HepG2 (cell line): ENCODE measurements at regions not wholly inside any gene's neighbourhood (a gene's known extent, or its start where the extent isn't known, plus 50 kb on each side); places are given as distances from the start of the nearest gene placed in this dataset.

Source experiments
- MAZ ChIP-seq, 2 experiments: sonication (generic) in 1 of 2; formaldehyde crosslinking in 1 of 2; IDR thresholded peaks; 2 replicates each; pipeline versions ENCODE4 v1.5.0 to v1.6.1; 2012 to 2020; ENCODE audit warnings: low read depth in 2 of 2, mild to moderate bottlenecking in 2 of 2, borderline replicate concordance in 1 of 2, improper control_type of control experiment in 1 of 2, low read length in 1 of 2, missing genetic modification reagents in 1 of 2, moderate library complexity in 1 of 2
- MEF2D ChIP-seq: sonication (generic); formaldehyde crosslinking; IDR thresholded peaks from 2 replicates; pipeline ENCODE4 v1.5.1; 2020; ENCODE audit warnings: mild to moderate bottlenecking, missing genetic modification reagents
- MTA3 ChIP-seq: sonication (generic); formaldehyde crosslinking; IDR thresholded peaks from 2 replicates; pipeline ENCODE4 v1.4.0; 2020; ENCODE audit warnings: missing genetic modification reagents
- PHF5A ChIP-seq: IDR thresholded peaks from one replicate; pipeline ENCODE4 v1.6.1; 2018; ENCODE audit warnings: low read depth, missing genetic modification reagents; ENCODE audit not compliant: unreplicated experiment
- PHF8 ChIP-seq: sonication (generic); formaldehyde crosslinking; IDR thresholded peaks from 2 replicates; pipeline ENCODE4 v1.5.0; 2020; ENCODE audit warnings: missing genetic modification reagents
- RAD21 ChIP-seq: fragments of 450-650 bp; formaldehyde crosslinking; IDR thresholded peaks from 2 replicates; pipeline ENCODE4 v1.5.0; 2020; ENCODE audit warnings: mild to moderate bottlenecking
- ZMYM4 ChIP-seq: sonication (generic); formaldehyde crosslinking; IDR thresholded peaks from 2 replicates; pipeline ENCODE4 v1.8.1; 2023; ENCODE audit warnings: mild to moderate bottlenecking, missing genetic modification reagents
- ZNF225 ChIP-seq: sonication (generic); formaldehyde crosslinking; IDR thresholded peaks from 2 replicates; pipeline ENCODE4 v1.4.0; 2020; ENCODE audit warnings: mild to moderate bottlenecking, missing genetic modification reagents
- ZNF33A ChIP-seq: sonication (generic); formaldehyde crosslinking; IDR thresholded peaks from 2 replicates; pipeline ENCODE4 v1.5.1; 2020; ENCODE audit warnings: missing genetic modification reagents, mild to moderate bottlenecking, moderate library complexity, borderline replicate concordance
- ZNF441 ChIP-seq: sonication (generic); formaldehyde crosslinking; IDR thresholded peaks from 2 replicates; pipeline ENCODE4 v1.7.0; 2021; ENCODE audit warnings: missing genetic modification reagents, borderline replicate concordance
- ZNF451 ChIP-seq: sonication (generic); formaldehyde crosslinking; IDR thresholded peaks from 2 replicates; pipeline ENCODE4 v1.5.0; 2020; ENCODE audit warnings: mild to moderate bottlenecking, missing genetic modification reagents
- ZNF562 ChIP-seq: sonication (generic); formaldehyde crosslinking; IDR thresholded peaks from 2 replicates; pipeline ENCODE4 v1.8.0; 2022; ENCODE audit warnings: missing genetic modification reagents, borderline replicate concordance
- ZNF816 ChIP-seq: sonication (generic); formaldehyde crosslinking; IDR thresholded peaks from 2 replicates; pipeline ENCODE4 v1.8.0; 2022; ENCODE audit warnings: missing genetic modification reagents, mild to moderate bottlenecking, borderline replicate concordance
- TF ChIP-seq, protein P1 (sequence below): IDR thresholded peaks from 2 replicates; pipeline ENCODE4 v1.6.1; 2016; ENCODE audit warnings: low read depth
- TF ChIP-seq, protein P2 (sequence below): sonication (generic); formaldehyde crosslinking; IDR thresholded peaks from 2 replicates; pipeline ENCODE4 v1.4.0; 2020; ENCODE audit warnings: missing genetic modification reagents, mild to moderate bottlenecking, borderline replicate concordance
- TF ChIP-seq, protein P3 (sequence below): sonication (generic); formaldehyde crosslinking; IDR thresholded peaks from 2 replicates; pipeline ENCODE4 v1.9.0; 2022; ENCODE audit warnings: low read depth, missing genetic modification reagents
- TF ChIP-seq, protein P4 (sequence below): sonication (generic); formaldehyde crosslinking; conservative IDR thresholded peaks from 2 replicates; pipeline ENCODE4 v1.4.0; 2020; ENCODE audit warnings: missing genetic modification reagents
- TF ChIP-seq, protein P5 (sequence below): sonication (generic); formaldehyde crosslinking; IDR thresholded peaks from 2 replicates; pipeline ENCODE4 v1.4.0; 2020; ENCODE audit warnings: mild to moderate bottlenecking, missing genetic modification reagents
- TF ChIP-seq, protein P6 (sequence below): IDR thresholded peaks from 2 replicates; pipeline ENCODE4 v1.6.1; 2016; ENCODE audit warnings: low read depth, borderline replicate concordance

DNA sequence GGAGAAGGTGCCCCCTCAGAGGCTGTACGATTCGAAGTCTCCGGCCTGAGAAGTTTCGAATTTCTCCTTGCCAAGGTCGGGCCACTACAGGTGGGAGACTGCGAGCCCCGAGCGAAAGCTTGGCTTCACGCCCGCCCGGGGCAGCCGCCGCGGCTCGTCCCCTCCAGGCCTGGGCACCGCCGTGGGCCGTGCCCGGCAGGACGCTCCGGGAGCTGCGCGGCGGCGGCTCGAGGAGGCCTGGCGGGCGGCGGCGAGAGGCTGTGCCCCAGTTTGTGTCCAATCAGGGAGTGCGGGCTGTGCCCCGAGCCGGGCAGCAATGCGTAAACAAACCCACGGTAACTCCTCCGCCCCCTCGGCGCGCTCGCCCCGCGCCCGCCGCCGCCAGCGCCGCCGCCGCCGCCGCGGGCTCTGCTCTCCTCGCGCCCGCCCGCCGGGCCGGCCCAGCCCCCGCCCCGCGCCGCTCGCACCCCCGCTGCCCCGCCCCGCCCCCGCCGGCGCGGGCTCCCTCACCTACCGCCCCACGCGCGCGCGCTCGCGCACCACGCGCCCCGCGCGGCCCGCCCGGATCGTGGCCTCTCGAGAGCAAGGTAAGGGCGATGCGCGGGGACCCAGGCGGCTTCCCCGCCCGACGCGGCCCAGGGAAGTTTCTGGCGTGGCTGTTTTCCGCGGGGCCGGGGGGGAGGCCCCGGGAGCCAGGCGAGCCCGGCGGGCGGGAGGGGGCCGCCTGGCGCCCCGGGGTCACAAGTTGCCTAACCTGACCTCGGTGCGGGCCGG is 57.8 kb upstream of the PCGF5 start (continued):
- TF ChIP-seq, protein P1, sequence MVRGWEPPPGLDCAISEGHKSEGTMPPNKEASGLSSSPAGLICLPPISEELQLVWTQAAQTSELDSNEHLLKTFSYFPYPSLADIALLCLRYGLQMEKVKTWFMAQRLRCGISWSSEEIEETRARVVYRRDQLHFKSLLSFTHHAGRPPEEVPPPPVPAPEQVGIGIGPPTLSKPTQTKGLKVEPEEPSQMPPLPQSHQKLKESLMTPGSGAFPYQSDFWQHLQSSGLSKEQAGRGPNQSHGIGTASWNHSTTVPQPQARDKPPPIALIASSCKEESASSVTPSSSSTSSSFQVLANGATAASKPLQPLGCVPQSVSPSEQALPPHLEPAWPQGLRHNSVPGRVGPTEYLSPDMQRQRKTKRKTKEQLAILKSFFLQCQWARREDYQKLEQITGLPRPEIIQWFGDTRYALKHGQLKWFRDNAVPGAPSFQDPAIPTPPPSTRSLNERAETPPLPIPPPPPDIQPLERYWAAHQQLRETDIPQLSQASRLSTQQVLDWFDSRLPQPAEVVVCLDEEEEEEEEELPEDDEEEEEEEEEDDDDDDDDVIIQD (CRISPR knock-in tag) = no peak
- TF ChIP-seq ZNF225 (CRISPR knock-in tag) (0 out of 2 replicates have a peak, but pooled peaks have one; percentile 15), MAZ (IDR thresholded peaks at IDR 0.05; ENCODE audit: borderline replicate concordance, low read depth, low read length) (no peak; the same call in 1 of the 2 replicates), MAZ (CRISPR knock-in tag; IDR thresholded peaks at IDR 0.05; ENCODE audit: low read depth) (peak; percentile 14; the same call in 1 of the 2 replicates), RAD21 (CRISPR knock-in tag) (peak; percentile 8; the same call in 1 of the 2 replicates), ZNF441 (CRISPR knock-in tag) (no peak), ZNF451 (CRISPR knock-in tag) (no peak), MEF2D (CRISPR knock-in tag) (no peak), ZNF33A (no peak), ZMYM4 (CRISPR knock-in tag) (no peak), MTA3 (no peak), PHF8 (peak; percentile 32), ZNF562 (CRISPR knock-in tag) (no peak), PHF5A (CRISPR knock-in tag) (no peak), ZNF816 (CRISPR knock-in tag) (no peak)
- TF ChIP-seq, protein P2, sequence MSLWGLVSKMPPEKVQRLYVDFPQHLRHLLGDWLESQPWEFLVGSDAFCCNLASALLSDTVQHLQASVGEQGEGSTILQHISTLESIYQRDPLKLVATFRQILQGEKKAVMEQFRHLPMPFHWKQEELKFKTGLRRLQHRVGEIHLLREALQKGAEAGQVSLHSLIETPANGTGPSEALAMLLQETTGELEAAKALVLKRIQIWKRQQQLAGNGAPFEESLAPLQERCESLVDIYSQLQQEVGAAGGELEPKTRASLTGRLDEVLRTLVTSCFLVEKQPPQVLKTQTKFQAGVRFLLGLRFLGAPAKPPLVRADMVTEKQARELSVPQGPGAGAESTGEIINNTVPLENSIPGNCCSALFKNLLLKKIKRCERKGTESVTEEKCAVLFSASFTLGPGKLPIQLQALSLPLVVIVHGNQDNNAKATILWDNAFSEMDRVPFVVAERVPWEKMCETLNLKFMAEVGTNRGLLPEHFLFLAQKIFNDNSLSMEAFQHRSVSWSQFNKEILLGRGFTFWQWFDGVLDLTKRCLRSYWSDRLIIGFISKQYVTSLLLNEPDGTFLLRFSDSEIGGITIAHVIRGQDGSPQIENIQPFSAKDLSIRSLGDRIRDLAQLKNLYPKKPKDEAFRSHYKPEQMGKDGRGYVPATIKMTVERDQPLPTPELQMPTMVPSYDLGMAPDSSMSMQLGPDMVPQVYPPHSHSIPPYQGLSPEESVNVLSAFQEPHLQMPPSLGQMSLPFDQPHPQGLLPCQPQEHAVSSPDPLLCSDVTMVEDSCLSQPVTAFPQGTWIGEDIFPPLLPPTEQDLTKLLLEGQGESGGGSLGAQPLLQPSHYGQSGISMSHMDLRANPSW (CRISPR knock-in tag) = no peak
- TF ChIP-seq, protein P3, sequence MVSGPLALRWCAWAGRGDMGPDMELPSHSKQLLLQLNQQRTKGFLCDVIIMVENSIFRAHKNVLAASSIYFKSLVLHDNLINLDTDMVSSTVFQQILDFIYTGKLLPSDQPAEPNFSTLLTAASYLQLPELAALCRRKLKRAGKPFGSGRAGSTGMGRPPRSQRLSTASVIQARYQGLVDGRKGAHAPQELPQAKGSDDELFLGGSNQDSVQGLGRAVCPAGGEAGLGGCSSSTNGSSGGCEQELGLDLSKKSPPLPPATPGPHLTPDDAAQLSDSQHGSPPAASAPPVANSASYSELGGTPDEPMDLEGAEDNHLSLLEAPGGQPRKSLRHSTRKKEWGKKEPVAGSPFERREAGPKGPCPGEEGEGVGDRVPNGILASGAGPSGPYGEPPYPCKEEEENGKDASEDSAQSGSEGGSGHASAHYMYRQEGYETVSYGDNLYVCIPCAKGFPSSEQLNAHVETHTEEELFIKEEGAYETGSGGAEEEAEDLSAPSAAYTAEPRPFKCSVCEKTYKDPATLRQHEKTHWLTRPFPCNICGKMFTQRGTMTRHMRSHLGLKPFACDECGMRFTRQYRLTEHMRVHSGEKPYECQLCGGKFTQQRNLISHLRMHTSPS (CRISPR knock-in tag) = peak; percentile 68; the same call in 1 of the 2 replicates
- TF ChIP-seq, protein P4, sequence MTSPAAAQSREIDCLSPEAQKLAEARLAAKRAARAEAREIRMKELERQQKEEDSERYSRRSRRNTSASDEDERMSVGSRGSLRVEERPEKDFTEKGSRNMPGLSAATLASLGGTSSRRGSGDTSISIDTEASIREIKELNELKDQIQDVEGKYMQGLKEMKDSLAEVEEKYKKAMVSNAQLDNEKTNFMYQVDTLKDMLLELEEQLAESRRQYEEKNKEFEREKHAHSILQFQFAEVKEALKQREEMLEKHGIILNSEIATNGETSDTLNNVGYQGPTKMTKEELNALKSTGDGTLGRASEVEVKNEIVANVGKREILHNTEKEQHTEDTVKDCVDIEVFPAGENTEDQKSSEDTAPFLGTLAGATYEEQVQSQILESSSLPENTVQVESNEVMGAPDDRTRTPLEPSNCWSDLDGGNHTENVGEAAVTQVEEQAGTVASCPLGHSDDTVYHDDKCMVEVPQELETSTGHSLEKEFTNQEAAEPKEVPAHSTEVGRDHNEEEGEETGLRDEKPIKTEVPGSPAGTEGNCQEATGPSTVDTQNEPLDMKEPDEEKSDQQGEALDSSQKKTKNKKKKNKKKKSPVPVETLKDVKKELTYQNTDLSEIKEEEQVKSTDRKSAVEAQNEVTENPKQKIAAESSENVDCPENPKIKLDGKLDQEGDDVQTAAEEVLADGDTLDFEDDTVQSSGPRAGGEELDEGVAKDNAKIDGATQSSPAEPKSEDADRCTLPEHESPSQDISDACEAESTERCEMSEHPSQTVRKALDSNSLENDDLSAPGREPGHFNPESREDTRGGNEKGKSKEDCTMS = no peak
- TF ChIP-seq, protein P5, sequence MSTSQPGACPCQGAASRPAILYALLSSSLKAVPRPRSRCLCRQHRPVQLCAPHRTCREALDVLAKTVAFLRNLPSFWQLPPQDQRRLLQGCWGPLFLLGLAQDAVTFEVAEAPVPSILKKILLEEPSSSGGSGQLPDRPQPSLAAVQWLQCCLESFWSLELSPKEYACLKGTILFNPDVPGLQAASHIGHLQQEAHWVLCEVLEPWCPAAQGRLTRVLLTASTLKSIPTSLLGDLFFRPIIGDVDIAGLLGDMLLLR (CRISPR knock-in tag) = no peak
- TF ChIP-seq, protein P6, sequence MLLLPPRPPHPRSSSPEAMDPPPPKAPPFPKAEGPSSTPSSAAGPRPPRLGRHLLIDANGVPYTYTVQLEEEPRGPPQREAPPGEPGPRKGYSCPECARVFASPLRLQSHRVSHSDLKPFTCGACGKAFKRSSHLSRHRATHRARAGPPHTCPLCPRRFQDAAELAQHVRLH (CRISPR knock-in tag) = no peak
